Upper lobe of left lung (tissue), 6 donors: ENCODE measurements at regions not wholly inside any gene's neighbourhood (a gene's known extent, or its start where the extent isn't known, plus 50 kb on each side); places are given as distances from the start of the nearest gene placed in this dataset.
"Not testable (repeated sequence)": the region's sequence is repeated elsewhere in the genome, so short reads cannot be mapped to it uniquely, and the experiment has no call there.

ENCODE experiments used
- ATAC-seq, 2 donors: fragments of 200-7000 bp; cut with Tn5 transposase; one replicate each; pipeline ENCODE4 v1.9.1; 2022; ENCODE audit warnings: mild to moderate bottlenecking in 2 of 2, moderate library complexity in 2 of 2; ENCODE audit not compliant: low FRiP score in 2 of 2
- DNase-seq, 2 donors: peaks; one replicate each; pipeline ENCODE4 v3.0.0-alpha.2; 2019 to 2020
- H3K27ac ChIP-seq, 4 donors: fragments of 200-600 bp; sonication (generic); one replicate each; pipeline ENCODE4 v1.5.1; 2016 to 2019
- H3K27me3 ChIP-seq, 4 donors: fragments of 200-600 bp; sonication (generic); one replicate each; pipeline ENCODE4 v1.5.1; 2017 to 2019
- H3K36me3 ChIP-seq, 4 donors: fragments of 200-600 bp; sonication (generic); one replicate each; pipeline ENCODE4 v1.5.1; 2016 to 2019
- H3K4me1 ChIP-seq, 4 donors: fragments of 200-600 bp; sonication (generic); one replicate each; pipeline ENCODE4 v1.5.1; 2018 to 2019
- H3K4me3 ChIP-seq, 4 donors: fragments of 200-600 bp; sonication (generic); one replicate each; pipeline ENCODE4 v1.5.1; 2017 to 2019; ENCODE audit warnings: mild to moderate bottlenecking in 2 of 4, moderate library complexity in 1 of 4
- H3K9me3 ChIP-seq, 4 donors: fragments of 200-600 bp; sonication (generic); one replicate each; pipeline ENCODE4 v1.5.1; 2018 to 2019
- CTCF ChIP-seq, 6 experiments: fragments of 450-650 bp in 4 of 6; fragments of 200-600 bp in 2 of 6; sonication (generic) in 2 of 6; IDR thresholded peaks; one replicate each; pipeline ENCODE4 v1.5.1; 2016 to 2019; ENCODE audit warnings: antibody characterized with exemption in 6 of 6
- EP300 ChIP-seq, 4 donors: sonication (generic); formaldehyde crosslinking; IDR thresholded peaks; one replicate each; pipeline ENCODE4 v1.5.1; 2017; ENCODE audit warnings: antibody characterized with exemption in 4 of 4, control low read depth in 2 of 4
- POLR2A ChIP-seq, 4 donors: fragments of 450-650 bp; IDR thresholded peaks; one replicate each; pipeline ENCODE4 v1.5.1; 2016 to 2017; ENCODE audit warnings: antibody characterized with exemption in 4 of 4, mild to moderate bottlenecking in 2 of 4
- POLR2AphosphoS5 ChIP-seq, 2 donors: sonication (generic); formaldehyde crosslinking; IDR thresholded peaks; one replicate each; pipeline ENCODE4 v1.5.1; 2017; ENCODE audit warnings: antibody characterized with exemption in 2 of 2
- WGBS, 2 donors: methylation state at CpG; one replicate each; pipeline ENCODE4 v1.1.5; 2017 to 2018; 5-methylcytosine and 5-hydroxymethylcytosine counted together
- donor health status: DM: no; HTN: no; CAD: no; lungs with moderate emphysema.
- donor health status: DM: no; HTN: yes; CAD: no; lungs with severe emphysema.

DNA sequence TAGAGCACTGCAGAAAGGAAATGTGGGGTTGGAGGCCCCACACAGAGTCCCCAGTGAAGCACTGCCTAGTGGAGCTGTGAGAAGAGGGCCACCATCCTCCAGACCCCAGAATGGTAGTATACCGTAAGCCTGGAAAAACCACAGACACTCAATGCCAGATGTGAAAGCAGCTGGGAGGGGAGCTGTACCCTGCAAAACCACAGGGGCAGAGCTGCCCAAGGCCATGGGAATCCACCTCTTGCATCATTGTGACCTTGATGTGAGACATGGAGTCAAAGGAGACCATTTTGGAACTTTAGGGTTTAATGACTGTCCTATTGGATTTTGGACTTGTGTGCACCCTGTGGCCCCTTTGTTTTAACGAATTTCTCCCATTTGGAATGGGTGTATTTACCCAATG, 75.3 kb upstream of the SERPINE2 start:
- Histone ChIP-seq H3K36me3 (no peaks in the 10 kb centered on the region), H3K27me3 (no peaks in the 10 kb centered on the region), H3K27ac (no peak overlapping the region), H3K4me1 (no peaks in the 10 kb centered on the region), H3K9me3 (no peaks in the 10 kb centered on the region), H3K4me3 (no peak overlapping the region)
- DNase-seq (no peak), ATAC-seq (no peak)
- 67 to 73% methylated on average over 1 to 2 of the region's 2 CpGs for WGBS, 2 donors
- TF ChIP-seq EP300 (IDR thresholded peaks at IDR 0.05) (no peak), CTCF (IDR thresholded peaks at IDR 0.05) (no peak), POLR2AphosphoS5 (IDR thresholded peaks at IDR 0.05) (no peak), POLR2A (IDR thresholded peaks at IDR 0.05) (no peak)

GRCh38 chr2:224113930-224114329, 74.8 kb upstream of the SERPINE2 start:
- not testable (repeated sequence) for H3K36me3 ChIP-seq, H3K27ac ChIP-seq, H3K27me3 ChIP-seq, ATAC-seq, DNase-seq, H3K4me1 ChIP-seq, H3K4me3 ChIP-seq, H3K9me3 ChIP-seq
- WGBS, 2 donors = 15 to 29% methylated on average over 1 of the region's 1 CpG

GRCh38 chr2:224111576-224111975, 72.5 kb upstream of the SERPINE2 start:
- Histone ChIP-seq H3K9me3 (no peaks in the 10 kb centered on the region), H3K4me1 (no peaks in the 10 kb centered on the region), H3K27me3 (no peaks in the 10 kb centered on the region), H3K4me3 (no peak overlapping the region), H3K27ac (no peak overlapping the region), H3K36me3 (no peaks in the 10 kb centered on the region)
- TF ChIP-seq POLR2AphosphoS5 (IDR thresholded peaks at IDR 0.05) (no peak), POLR2A (IDR thresholded peaks at IDR 0.05) (no peak)
- DNase-seq = no peak
- 50 to 92% methylated on average over 1 to 2 of the region's 2 CpGs for WGBS, 2 donors
- ATAC-seq = peak in 1 of 2 donors; percentile 34

GRCh38 chr2:224110811-224111210, 71.7 kb upstream of the SERPINE2 start:
- H3K27me3 ChIP-seq = no peaks in the 10 kb centered on the region

GRCh38 chr2:224109751-224110150, 70.7 kb upstream of the SERPINE2 start:
- 83 to 85% methylated on average over 6 of the region's 6 CpGs for WGBS, 2 donors
- Histone ChIP-seq H3K27ac (no peak overlapping the region), H3K9me3 (no peaks in the 10 kb centered on the region), H3K36me3 (no peaks in the 10 kb centered on the region), H3K27me3 (no peaks in the 10 kb centered on the region), H3K4me3 (no peak overlapping the region), H3K4me1 (no peaks in the 10 kb centered on the region)
- no peak for ATAC-seq
- TF ChIP-seq EP300 (IDR thresholded peaks at IDR 0.05) (no peak), POLR2AphosphoS5 (IDR thresholded peaks at IDR 0.05) (no peak), POLR2A (IDR thresholded peaks at IDR 0.05) (no peak), CTCF (IDR thresholded peaks at IDR 0.05) (no peak)
- DNase-seq = no peak

More at GRCh38 chr2:224110811-224111210, 71.7 kb upstream of the SERPINE2 start:
- ATAC-seq = peak in 1 of 2 donors; percentile 16
- DNase-seq = no peak
- no peak overlapping the region for H3K27ac ChIP-seq
- WGBS, 2 donors = 80 to 86% methylated on average over 4 to 6 of the region's 6 CpGs
- no peak overlapping the region for H3K4me3 ChIP-seq
- H3K9me3 ChIP-seq = no peaks in the 10 kb centered on the region
- TF ChIP-seq POLR2AphosphoS5 (IDR thresholded peaks at IDR 0.05) (no peak), CTCF (IDR thresholded peaks at IDR 0.05) (no peak)
- H3K36me3 ChIP-seq = no peaks in the 10 kb centered on the region
- H3K4me1 ChIP-seq = no peaks in the 10 kb centered on the region

- Histone ChIP-seq H3K27ac (no peak overlapping the region), H3K27me3 (no peaks in the 10 kb centered on the region), H3K4me3 (no peak overlapping the region), H3K9me3 (no peaks in the 10 kb centered on the region), H3K4me1 (no peaks in the 10 kb centered on the region), H3K36me3 (no peaks in the 10 kb centered on the region)
- WGBS, 2 donors = 87 to 89% methylated on average over 2 of the region's 2 CpGs
- no peak for TF ChIP-seq POLR2A (IDR thresholded peaks at IDR 0.05)
- TF ChIP-seq POLR2AphosphoS5 (IDR thresholded peaks at IDR 0.05) = no peak
- no peak for TF ChIP-seq CTCF (IDR thresholded peaks at IDR 0.05)
- TF ChIP-seq EP300 (IDR thresholded peaks at IDR 0.05) = no peak
- ATAC-seq = no peak
- no peak for DNase-seq
These were observed 67.7 kb upstream of the SERPINE2 start for GRCh38 chr2:224106794-224107193.
